Coronary artery (tissue), 2 donors: ENCODE measurements at regions not wholly inside any gene's neighbourhood (a gene's known extent, or its start where the extent isn't known, plus 50 kb on each side); places are given as distances from the start of the nearest gene placed in this dataset.

Experiments used
- DNase-seq: peaks from one replicate; pipeline ENCODE4 v3.0.0-alpha.2; 2017; ENCODE audit warnings: low spot score
- H3K27ac ChIP-seq, 2 donors: fragments of 200-600 bp; sonication (generic); one replicate each; pipeline ENCODE4 v1.5.1; 2016 to 2019
- H3K4me3 ChIP-seq: fragments of 200-600 bp; sonication (generic); 2 replicates; pipeline ENCODE4 v1.5.1; 2016; ENCODE audit warnings: mild to moderate bottlenecking, moderate library complexity
- TF ChIP-seq, protein P1 (sequence below): fragments of 200-600 bp; sonication (generic); IDR thresholded peaks from one replicate; pipeline ENCODE4 v1.5.1; 2019; ENCODE audit warnings: antibody characterized with exemption

- Histone ChIP-seq H3K27ac (no peak overlapping the region), H3K4me3 (no peak overlapping the region)
- TF ChIP-seq, protein P1, sequence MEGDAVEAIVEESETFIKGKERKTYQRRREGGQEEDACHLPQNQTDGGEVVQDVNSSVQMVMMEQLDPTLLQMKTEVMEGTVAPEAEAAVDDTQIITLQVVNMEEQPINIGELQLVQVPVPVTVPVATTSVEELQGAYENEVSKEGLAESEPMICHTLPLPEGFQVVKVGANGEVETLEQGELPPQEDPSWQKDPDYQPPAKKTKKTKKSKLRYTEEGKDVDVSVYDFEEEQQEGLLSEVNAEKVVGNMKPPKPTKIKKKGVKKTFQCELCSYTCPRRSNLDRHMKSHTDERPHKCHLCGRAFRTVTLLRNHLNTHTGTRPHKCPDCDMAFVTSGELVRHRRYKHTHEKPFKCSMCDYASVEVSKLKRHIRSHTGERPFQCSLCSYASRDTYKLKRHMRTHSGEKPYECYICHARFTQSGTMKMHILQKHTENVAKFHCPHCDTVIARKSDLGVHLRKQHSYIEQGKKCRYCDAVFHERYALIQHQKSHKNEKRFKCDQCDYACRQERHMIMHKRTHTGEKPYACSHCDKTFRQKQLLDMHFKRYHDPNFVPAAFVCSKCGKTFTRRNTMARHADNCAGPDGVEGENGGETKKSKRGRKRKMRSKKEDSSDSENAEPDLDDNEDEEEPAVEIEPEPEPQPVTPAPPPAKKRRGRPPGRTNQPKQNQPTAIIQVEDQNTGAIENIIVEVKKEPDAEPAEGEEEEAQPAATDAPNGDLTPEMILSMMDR: no peak
- no peak for DNase-seq
These were observed 490.0 kb downstream of the CYLC2 start for GRCh38 chr9:103485138-103485537.

DNA sequence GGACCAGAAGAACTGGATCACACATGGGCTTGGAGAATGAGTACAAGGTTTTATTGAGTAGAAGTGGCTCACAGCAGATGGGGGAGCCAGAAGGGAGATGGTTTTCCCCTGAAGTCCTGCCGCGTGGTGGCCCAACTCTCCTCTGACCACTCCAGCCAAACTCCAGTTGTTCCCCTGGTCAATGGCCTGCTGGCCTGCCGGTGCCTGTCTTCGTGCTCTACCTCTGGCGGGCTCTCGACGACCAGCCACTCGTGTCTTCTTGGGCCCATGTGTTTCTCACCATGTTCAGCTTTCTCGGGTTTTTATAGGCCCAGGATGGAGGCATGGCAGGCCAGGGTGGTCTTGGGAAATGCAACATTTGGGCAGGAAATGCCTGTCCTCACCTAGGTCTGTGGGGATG, 519.6 kb downstream of the CYLC2 start:
- H3K27ac ChIP-seq: no peak overlapping the region
- DNase-seq: no peak
- no peak overlapping the region for H3K4me3 ChIP-seq
- TF ChIP-seq, protein P1: no peak

DNA sequence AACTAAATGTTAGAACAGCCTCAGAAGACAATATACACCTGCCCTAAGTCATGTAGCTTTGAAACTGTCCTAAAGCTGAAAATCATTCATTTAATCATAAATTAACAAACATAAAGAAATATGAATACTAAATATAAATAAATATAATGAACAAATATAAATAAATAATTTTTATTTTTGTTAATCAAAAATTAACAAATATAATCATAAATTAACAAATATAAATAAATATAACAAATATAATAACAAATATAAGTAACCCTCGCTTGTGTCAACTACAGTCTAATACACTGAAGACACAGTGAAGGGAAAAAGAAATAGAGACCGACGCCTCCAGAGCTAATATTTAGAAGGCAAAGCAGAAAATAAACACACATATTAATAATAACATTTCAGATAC, 527.3 kb downstream of the CYLC2 start:
- no peak for DNase-seq
- H3K27ac ChIP-seq: no peak overlapping the region
- TF ChIP-seq, protein P1: no peak
- H3K4me3 ChIP-seq: no peak overlapping the region

DNA sequence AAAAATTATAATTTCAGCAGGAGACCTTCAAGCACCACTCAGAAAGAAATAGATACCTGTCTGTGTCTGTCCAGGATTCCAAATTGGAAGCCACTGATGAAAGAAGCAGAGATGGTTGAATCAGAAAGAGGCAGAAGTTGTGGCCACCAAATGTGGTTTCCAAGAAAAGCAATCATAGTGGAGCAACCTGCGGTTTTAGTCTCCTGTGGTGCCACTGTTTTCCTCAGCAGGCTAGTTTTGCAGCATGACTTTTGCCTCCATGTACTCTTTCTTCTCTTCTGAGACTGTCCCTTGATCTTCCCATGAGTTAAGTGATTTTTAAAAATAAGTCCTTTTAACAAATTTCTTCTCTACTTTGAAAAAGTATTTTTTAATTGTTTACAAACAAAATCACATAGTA, 535.8 kb downstream of the CYLC2 start:
- TF ChIP-seq, protein P1: no peak
- no peak for DNase-seq
- H3K4me3 ChIP-seq: no peak overlapping the region
- H3K27ac ChIP-seq: no peak overlapping the region

GRCh38 chr9:103533318-103533717, 538.2 kb downstream of the CYLC2 start:
- DNase-seq: no peak
- no peak overlapping the region for H3K4me3 ChIP-seq
- no peak overlapping the region for H3K27ac ChIP-seq
- TF ChIP-seq, protein P1: no peak

DNA sequence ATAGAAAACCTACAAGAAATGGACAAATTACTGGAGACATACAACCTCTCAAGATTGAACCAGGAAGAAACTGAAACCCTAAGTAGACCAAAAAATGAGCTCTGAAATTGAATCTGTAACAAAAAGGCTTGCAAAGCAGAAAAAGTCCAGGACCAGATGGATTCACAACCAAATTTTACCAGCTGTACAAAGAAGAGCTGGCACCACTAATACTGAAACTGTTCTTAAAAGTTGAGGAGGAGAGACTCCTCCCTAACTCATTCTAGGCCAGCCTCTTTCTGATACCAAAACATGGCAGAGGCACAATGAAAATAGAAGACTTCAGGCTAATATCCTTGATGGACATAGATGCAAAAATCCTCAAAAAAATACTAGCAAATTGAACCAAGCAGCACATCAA, 542.3 kb downstream of the CYLC2 start:
- TF ChIP-seq, protein P1: no peak

DNA sequence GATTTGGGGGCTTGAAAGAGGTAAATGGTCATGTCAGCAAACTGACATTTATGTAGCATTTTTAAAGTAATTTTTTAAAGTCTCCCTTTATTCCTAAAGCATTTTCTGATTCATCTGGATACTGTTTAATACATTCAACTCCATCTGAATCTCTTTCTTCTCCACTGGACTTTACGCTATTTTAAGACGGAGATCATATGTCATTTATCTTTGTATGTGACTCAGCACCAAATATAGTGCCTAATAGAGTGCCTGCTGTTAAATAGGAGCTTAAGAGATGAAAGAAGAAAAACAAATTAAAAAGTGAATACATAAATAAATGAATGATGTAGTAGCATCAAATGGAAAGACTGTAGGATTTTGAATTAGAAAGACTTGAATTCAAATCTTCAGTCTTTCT, 548.8 kb upstream of the SMC2 start:
- Histone ChIP-seq H3K4me3 (no peak overlapping the region), H3K27ac (no peak overlapping the region)
- DNase-seq: no peak
- TF ChIP-seq, protein P1: no peak

More for the DNA sequence above, 542.3 kb downstream of the CYLC2 start:
- Histone ChIP-seq H3K27ac (no peak overlapping the region), H3K4me3 (no peak overlapping the region)
- DNase-seq: no peak
